ENCODE measurements at regions not wholly inside any gene's neighbourhood (a gene's known extent, or its start where the extent isn't known, plus 50 kb on each side); places are given as distances from the start of the nearest gene placed in this dataset.
"Not testable (repeated sequence)": the region's sequence is repeated elsewhere in the genome, so short reads cannot be mapped to it uniquely, and the experiment has no call there.

DNA sequence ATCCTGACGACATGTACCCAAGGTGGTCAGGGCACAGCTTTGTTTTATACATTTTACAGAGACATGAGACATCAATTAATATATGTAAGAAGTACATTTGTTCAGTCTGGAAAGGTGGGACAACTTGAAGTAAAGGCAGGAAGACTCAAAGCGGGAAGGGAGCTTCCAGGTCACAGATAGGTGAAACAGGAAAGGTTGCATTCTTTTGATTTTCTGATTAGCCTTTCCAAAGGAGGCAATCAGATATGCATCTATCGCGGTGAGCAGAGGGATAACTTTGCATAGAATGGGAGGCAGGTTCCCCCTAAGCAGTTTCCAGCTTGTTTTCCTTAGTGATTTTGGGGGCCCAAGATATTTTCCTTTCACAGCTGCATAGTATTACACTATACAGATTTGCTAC is 358.4 kb downstream of the GLUD2 start:
- Mint-ChIP-seq H3K9me3 (peaks cover 11% of the 10 kb centered on the region; the same call in 1 of the 2 replicates), H3K27ac (no peak overlapping the region), H3K27me3 (ENCODE audit: insufficient read depth) (no peaks in the 10 kb centered on the region), H3K4me3 (no peak overlapping the region), H3K36me3 (ENCODE audit: low read depth) (no peaks in the 10 kb centered on the region), H3K4me1 (ENCODE audit: low read depth) (no peaks in the 10 kb centered on the region)
- DNase-seq = no peak
- TF ChIP-seq, protein P1, sequence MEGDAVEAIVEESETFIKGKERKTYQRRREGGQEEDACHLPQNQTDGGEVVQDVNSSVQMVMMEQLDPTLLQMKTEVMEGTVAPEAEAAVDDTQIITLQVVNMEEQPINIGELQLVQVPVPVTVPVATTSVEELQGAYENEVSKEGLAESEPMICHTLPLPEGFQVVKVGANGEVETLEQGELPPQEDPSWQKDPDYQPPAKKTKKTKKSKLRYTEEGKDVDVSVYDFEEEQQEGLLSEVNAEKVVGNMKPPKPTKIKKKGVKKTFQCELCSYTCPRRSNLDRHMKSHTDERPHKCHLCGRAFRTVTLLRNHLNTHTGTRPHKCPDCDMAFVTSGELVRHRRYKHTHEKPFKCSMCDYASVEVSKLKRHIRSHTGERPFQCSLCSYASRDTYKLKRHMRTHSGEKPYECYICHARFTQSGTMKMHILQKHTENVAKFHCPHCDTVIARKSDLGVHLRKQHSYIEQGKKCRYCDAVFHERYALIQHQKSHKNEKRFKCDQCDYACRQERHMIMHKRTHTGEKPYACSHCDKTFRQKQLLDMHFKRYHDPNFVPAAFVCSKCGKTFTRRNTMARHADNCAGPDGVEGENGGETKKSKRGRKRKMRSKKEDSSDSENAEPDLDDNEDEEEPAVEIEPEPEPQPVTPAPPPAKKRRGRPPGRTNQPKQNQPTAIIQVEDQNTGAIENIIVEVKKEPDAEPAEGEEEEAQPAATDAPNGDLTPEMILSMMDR (IDR thresholded peaks at IDR 0.05) = no peak

DNA sequence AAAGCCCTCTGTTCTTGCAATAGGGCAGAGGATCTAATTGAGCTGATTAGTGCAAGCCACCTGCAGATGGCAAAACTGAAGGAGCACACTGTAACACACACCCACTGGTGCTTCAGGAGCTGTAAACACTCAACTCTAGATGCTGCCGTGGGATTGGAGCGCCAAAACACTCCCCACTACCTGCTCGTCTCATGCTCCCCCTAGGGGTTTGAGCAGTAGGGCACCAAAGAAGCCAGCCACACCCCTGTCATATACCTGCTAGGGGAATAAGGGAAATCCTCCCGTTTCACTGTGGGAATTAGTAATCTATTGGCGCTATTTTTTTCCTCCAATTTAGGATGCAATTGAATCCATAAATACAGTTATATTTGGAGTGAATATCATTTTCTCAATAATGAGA is 360.2 kb downstream of the GLUD2 start:
- Mint-ChIP-seq H3K36me3 (ENCODE audit: low read depth) (no peaks in the 10 kb centered on the region), H3K4me3 (no peak overlapping the region), H3K27me3 (ENCODE audit: insufficient read depth) (no peaks in the 10 kb centered on the region), H3K27ac (no peak overlapping the region), H3K4me1 (ENCODE audit: low read depth) (no peaks in the 10 kb centered on the region), H3K9me3 (peaks cover 4% of the 10 kb centered on the region; the same call in 1 of the 2 replicates)
- no peak for DNase-seq
- TF ChIP-seq, protein P1 (IDR thresholded peaks at IDR 0.05) = no peak

DNA sequence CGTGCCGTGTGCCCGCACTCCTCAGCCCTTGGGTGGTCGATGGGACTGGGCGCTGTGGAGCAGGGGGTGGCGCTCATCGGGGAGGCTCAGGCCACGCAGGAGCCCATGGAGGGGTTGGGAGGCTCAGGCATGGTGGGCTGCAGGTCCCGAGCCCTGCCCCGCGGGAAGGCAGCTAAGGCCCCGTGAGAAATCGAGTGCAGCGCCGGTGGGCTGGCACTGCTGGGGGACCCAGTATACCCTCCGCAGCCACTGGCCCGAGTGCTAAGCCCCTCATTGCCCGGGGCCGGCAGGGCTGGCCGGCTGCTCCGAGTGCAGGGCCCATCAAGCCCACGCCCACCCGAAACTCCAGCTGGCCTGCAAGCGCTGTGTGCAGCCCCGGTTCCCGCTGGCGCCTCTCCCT is 384.1 kb downstream of the GLUD2 start:
- not testable (repeated sequence) for DNase-seq; H3K36me3 Mint-ChIP-seq (ENCODE audit: low read depth); H3K4me1 Mint-ChIP-seq (ENCODE audit: low read depth); H3K27me3 Mint-ChIP-seq (ENCODE audit: insufficient read depth); H3K27ac Mint-ChIP-seq; H3K4me3 Mint-ChIP-seq; H3K9me3 Mint-ChIP-seq

DNA sequence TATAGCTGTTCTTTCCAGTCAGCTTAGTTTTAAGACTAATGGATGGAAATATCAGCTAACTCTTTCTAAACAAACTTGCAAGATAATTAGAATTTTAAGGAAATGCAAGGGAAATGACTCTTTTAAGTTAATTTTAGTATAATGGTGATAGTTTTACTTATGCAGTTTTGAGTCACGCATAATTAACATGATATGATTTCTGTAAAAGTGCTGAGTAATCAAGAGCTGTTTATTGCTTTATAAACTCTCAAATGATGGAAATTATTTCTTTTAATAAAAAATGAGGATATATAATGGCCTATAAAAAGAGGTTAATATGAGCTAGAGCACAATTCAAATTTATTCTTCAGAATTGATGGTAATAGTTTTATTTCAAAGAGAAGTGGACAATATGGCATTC is 385.9 kb downstream of the GLUD2 start:
- Mint-ChIP-seq H3K4me3 (no peak overlapping the region), H3K36me3 (ENCODE audit: low read depth) (no peaks in the 10 kb centered on the region), H3K27me3 (ENCODE audit: insufficient read depth) (no peaks in the 10 kb centered on the region; the same call in 1 of the 2 replicates), H3K9me3 (no peaks in the 10 kb centered on the region), H3K27ac (no peak overlapping the region), H3K4me1 (ENCODE audit: low read depth) (no peaks in the 10 kb centered on the region)
- TF ChIP-seq, protein P1 (IDR thresholded peaks at IDR 0.05) = no peak
- no peak for DNase-seq

DNA sequence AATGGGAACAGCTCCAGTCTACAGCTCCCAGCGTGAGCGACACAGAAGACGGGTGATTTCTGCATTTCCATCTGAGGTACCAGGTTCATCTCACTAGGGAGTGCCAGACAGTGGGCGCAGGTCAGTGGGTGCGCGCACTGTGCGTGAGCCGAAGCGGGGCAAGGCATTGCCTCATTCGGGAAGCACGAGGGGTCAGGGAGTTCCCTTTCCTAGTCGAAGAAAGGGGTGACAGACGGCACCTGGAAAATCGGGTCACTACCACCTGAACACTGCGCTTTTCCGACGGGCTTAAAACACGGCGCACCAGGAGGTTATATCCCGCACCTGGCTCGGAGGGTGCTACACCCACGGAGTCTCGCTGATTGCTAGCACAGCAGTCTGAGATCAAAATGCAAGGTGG is 390.3 kb downstream of the GLUD2 start:
- H3K9me3 Mint-ChIP-seq; H3K4me3 Mint-ChIP-seq; H3K27ac Mint-ChIP-seq; H3K27me3 Mint-ChIP-seq (ENCODE audit: insufficient read depth); H3K36me3 Mint-ChIP-seq (ENCODE audit: low read depth); DNase-seq; H3K4me1 Mint-ChIP-seq (ENCODE audit: low read depth): not testable (repeated sequence)

DNA sequence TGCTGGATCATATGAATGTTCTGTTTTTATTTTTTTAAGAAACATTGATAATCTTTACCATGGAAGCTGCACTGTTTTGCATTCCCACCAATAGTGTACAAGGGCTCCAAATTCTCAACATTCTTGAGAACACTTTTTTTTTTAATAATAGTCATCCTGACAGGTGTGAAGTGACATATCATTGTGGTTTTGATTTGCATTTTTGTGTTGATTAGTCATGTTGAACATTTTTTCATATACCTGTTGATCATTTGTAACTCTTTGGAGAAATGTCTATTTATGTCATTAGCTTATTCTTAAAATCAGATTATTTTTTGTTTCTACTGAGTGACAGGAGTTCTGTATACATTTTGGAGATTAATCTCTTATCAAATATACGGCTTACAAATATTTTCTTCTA is 408.5 kb downstream of the GLUD2 start:
- TF ChIP-seq, protein P1 (IDR thresholded peaks at IDR 0.05) = no peak
- DNase-seq = no peak
- H3K27ac Mint-ChIP-seq = no peak overlapping the region
- no peaks in the 10 kb centered on the region for H3K27me3 Mint-ChIP-seq (ENCODE audit: insufficient read depth)
- no peaks in the 10 kb centered on the region for H3K36me3 Mint-ChIP-seq (ENCODE audit: low read depth)
- no peaks in the 10 kb centered on the region for H3K4me1 Mint-ChIP-seq (ENCODE audit: low read depth)
- H3K4me3 Mint-ChIP-seq = no peak overlapping the region
- peaks cover 7% of the 10 kb centered on the region; the same call in 1 of the 2 replicates for H3K9me3 Mint-ChIP-seq

DNA sequence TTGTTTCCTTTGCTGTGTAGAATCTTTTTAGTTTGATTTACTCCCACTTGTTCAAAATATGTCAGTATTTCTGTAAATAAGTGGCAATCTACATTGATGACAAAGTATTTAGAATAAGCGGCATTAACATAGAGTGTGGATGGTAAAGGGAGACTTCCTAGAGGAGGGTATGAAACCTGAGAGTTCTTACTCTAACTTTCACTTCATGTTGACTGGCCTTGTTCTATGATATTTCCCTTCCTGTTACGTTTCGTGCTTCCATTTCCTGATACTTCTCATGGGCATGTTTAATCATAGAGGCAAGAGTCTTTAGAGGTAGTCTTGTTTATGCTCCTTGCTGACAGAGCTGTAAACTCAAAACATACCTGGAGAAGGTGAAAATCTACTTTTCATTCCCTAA is 408.9 kb downstream of the GLUD2 start:
- Mint-ChIP-seq H3K36me3 (ENCODE audit: low read depth) (no peaks in the 10 kb centered on the region), H3K27ac (no peak overlapping the region), H3K4me3 (no peak overlapping the region), H3K9me3 (0 out of 2 replicates have a peak, but pooled peaks cover 4% of the 10 kb centered on the region), H3K4me1 (ENCODE audit: low read depth) (no peaks in the 10 kb centered on the region), H3K27me3 (ENCODE audit: insufficient read depth) (no peaks in the 10 kb centered on the region)
- DNase-seq = no peak
- TF ChIP-seq, protein P1 (IDR thresholded peaks at IDR 0.05) = no peak
